ENCODE measurements at regions not wholly inside any gene's neighbourhood (a gene's known extent, or its start where the extent isn't known, plus 50 kb on each side); places are given as distances from the start of the nearest gene placed in this dataset.

- Histone ChIP-seq H3K27ac (no peak overlapping the region), H3K9me3 (replicated peaks in 1 of 3) (no peaks in the 10 kb centered on the region), H3K36me3 (replicated peaks in 1 of 2) (no peaks in the 10 kb centered on the region), H3K4me1 (replicated peaks in 1 of 2) (no peaks in the 10 kb centered on the region), H3K4me3 (no peak overlapping the region), H3K27me3 (no peaks in the 10 kb centered on the region)
- 86 to 91% (median 87%) methylated on average over 2 of the region's 2 CpGs for WGBS, 4 donors
- no peak for TF ChIP-seq CTCF (IDR thresholded peaks at IDR 0.05)
- no peak for TF ChIP-seq POLR2A (IDR thresholded peaks at IDR 0.05)
- DNase-seq = no peak
- intact Hi-C loops (cut with DNase I) = no loop called here
Observed at GRCh38 chr6:104282581-104282980, 577.1 kb downstream of the HACE1 start.

- TF ChIP-seq CTCF (IDR thresholded peaks at IDR 0.05) = no peak
- TF ChIP-seq POLR2A (IDR thresholded peaks at IDR 0.05) = no peak
- no peaks in the 10 kb centered on the region for H3K4me1 ChIP-seq (replicated peaks in 1 of 2)
- H3K9me3 ChIP-seq (replicated peaks in 1 of 3) = no peaks in the 10 kb centered on the region
- H3K27me3 ChIP-seq = no peaks in the 10 kb centered on the region
- H3K36me3 ChIP-seq (replicated peaks in 1 of 2) = no peaks in the 10 kb centered on the region
- no peak overlapping the region for H3K4me3 ChIP-seq
- no peak overlapping the region for H3K27ac ChIP-seq
- intact Hi-C loops (cut with DNase I) = no loop called here
- no peak for DNase-seq
- WGBS, 4 donors = 81 to 91% (median 82%) methylated on average over 3 of the region's 3 CpGs
Observed at GRCh38 chr6:104281370-104281769, 578.3 kb downstream of the HACE1 start.

- Histone ChIP-seq H3K4me3 (no peak overlapping the region), H3K9me3 (replicated peaks in 1 of 3) (no peaks in the 10 kb centered on the region), H3K36me3 (replicated peaks in 1 of 2) (no peaks in the 10 kb centered on the region), H3K27me3 (no peaks in the 10 kb centered on the region), H3K4me1 (replicated peaks in 1 of 2) (no peaks in the 10 kb centered on the region), H3K27ac (no peak overlapping the region)
- DNase-seq = no peak
- intact Hi-C loops (cut with DNase I) = no loop called here
- TF ChIP-seq POLR2A (IDR thresholded peaks at IDR 0.05) (no peak), CTCF (IDR thresholded peaks at IDR 0.05) (no peak)
- WGBS, 4 donors = 61 to 80% (median 67%) methylated on average over 1 of the region's 1 CpG
Observed at GRCh38 chr6:104268389-104268788, 591.3 kb downstream of the HACE1 start.

GRCh38 chr6:104266922-104267321, 592.8 kb downstream of the HACE1 start:
- WGBS, 4 donors = 63 to 82% (median 71%) methylated on average over 2 of the region's 2 CpGs
- Histone ChIP-seq H3K4me1 (replicated peaks in 1 of 2) (no peaks in the 10 kb centered on the region), H3K27ac (no peak overlapping the region)

More at GRCh38 chr6:104266922-104267321, 592.8 kb downstream of the HACE1 start:
- no peak overlapping the region for H3K4me3 ChIP-seq
- no peak for DNase-seq
- H3K9me3 ChIP-seq (replicated peaks in 1 of 3) = no peaks in the 10 kb centered on the region
- H3K27me3 ChIP-seq = no peaks in the 10 kb centered on the region
- TF ChIP-seq POLR2A (IDR thresholded peaks at IDR 0.05) = no peak
- TF ChIP-seq CTCF (IDR thresholded peaks at IDR 0.05) = no peak
- no peaks in the 10 kb centered on the region for H3K36me3 ChIP-seq (replicated peaks in 1 of 2)
- intact Hi-C loops (cut with DNase I) = no loop called here
